NCI-H524 (cell line): ENCODE measurements at regions not wholly inside any gene's neighbourhood (a gene's known extent, or its start where the extent isn't known, plus 50 kb on each side); places are given as distances from the start of the nearest gene placed in this dataset.

ENCODE experiments used
- DNase-seq, 2 experiments: peaks; one replicate each; lab custom pipeline; 2025; lab: John Stamatoyannopoulos, UW

GRCh38 chr12:123100882-123101281 lies 50.0 kb downstream of the PITPNM2 start:
- no peak for DNase-seq

GRCh38 chr12:123100450-123100849 lies 50.4 kb downstream of the PITPNM2 start:
- no peak for DNase-seq

- DNase-seq = peak; percentile 77 to 95
Measured at GRCh38 chr12:123099560-123100192, 51.2 kb downstream of the PITPNM2 start.

- no peak for DNase-seq
Measured at GRCh38 chr12:123098780-123099179, 52.1 kb downstream of the PITPNM2 start.

GRCh38 chr12:123097561-123098084 lies 53.3 kb downstream of the PITPNM2 start:
- DNase-seq = peak; percentile 93 to 98

- DNase-seq = no peak
Measured at GRCh38 chr12:123096741-123097140, 54.1 kb downstream of the PITPNM2 start.

GRCh38 chr12:123096182-123096581 lies 54.7 kb downstream of the PITPNM2 start:
- DNase-seq = no peak

GRCh38 chr12:123095078-123095881 lies 55.6 kb downstream of the PITPNM2 start:
- DNase-seq = no peak

- peak in 1 of 2 experiments; percentile 12 for DNase-seq
Measured at GRCh38 chr12:123094349-123095077, 56.4 kb downstream of the PITPNM2 start.

GRCh38 chr12:123092866-123093265 lies 58.0 kb downstream of the PITPNM2 start:
- no peak for DNase-seq

GRCh38 chr12:123091230-123092150 lies 59.4 kb downstream of the PITPNM2 start:
- no peak for DNase-seq

GRCh38 chr12:123089631-123090353 lies 61.1 kb downstream of the PITPNM2 start:
- DNase-seq = no peak

- DNase-seq = no peak
Measured at GRCh38 chr12:123089140-123089539, 61.8 kb downstream of the PITPNM2 start.

GRCh38 chr12:123085730-123086487 lies 65.0 kb downstream of the PITPNM2 start:
- peak in 1 of 2 experiments; percentile 33 for DNase-seq

GRCh38 chr12:123085066-123085465 lies 65.8 kb downstream of the PITPNM2 start:
- no peak for DNase-seq

GRCh38 chr12:123083661-123084571 lies 67.0 kb downstream of the PITPNM2 start:
- DNase-seq = no peak

GRCh38 chr12:123080634-123081033 lies 70.3 kb downstream of the PITPNM2 start:
- DNase-seq = no peak

- peak in 1 of 2 experiments; percentile 36 for DNase-seq
Measured at GRCh38 chr12:123078531-123079155, 72.2 kb downstream of the PITPNM2 start.
